ENCODE measurements at regions not wholly inside any gene's neighbourhood (a gene's known extent, or its start where the extent isn't known, plus 50 kb on each side); places are given as distances from the start of the nearest gene placed in this dataset.

DNA sequence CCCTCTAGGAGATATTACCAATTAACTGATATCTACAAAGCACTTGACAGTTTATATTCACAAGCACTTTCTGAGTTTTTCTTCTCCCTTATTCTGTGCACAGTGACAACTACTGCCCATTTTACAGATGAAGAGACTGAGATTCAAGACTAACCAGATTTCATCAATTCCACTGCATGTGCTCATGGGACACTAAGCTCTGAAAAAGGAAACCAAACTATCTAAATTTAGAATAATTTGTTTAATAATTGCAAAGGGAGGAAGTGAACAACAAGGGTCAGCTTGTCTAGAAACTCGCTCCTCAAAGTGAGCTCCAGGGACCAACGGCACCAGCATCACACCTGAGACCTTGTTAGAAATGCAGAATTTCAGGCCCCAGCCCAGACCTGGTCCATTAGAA lies 50.8 kb upstream of the MYLIP start:
- DNase-seq (ENCODE audit: extremely low read depth, insufficient read length), result peak; percentile 33
- TF ChIP-seq, protein P1, sequence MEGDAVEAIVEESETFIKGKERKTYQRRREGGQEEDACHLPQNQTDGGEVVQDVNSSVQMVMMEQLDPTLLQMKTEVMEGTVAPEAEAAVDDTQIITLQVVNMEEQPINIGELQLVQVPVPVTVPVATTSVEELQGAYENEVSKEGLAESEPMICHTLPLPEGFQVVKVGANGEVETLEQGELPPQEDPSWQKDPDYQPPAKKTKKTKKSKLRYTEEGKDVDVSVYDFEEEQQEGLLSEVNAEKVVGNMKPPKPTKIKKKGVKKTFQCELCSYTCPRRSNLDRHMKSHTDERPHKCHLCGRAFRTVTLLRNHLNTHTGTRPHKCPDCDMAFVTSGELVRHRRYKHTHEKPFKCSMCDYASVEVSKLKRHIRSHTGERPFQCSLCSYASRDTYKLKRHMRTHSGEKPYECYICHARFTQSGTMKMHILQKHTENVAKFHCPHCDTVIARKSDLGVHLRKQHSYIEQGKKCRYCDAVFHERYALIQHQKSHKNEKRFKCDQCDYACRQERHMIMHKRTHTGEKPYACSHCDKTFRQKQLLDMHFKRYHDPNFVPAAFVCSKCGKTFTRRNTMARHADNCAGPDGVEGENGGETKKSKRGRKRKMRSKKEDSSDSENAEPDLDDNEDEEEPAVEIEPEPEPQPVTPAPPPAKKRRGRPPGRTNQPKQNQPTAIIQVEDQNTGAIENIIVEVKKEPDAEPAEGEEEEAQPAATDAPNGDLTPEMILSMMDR (IDR thresholded peaks at IDR 0.05; ENCODE audit: insufficient read depth, low read length, poor library complexity, severe bottlenecking), result no peak
- Histone ChIP-seq H3K36me3 (ENCODE audit: control insufficient read depth, insufficient read depth, low read length) (no peaks in the 10 kb centered on the region), H3K4me3 (replicated peaks; ENCODE audit: low read depth, low read length) (no peak overlapping the region), H3K27me3 (replicated peaks; ENCODE audit: control insufficient read depth, insufficient read depth, low read length) (no peaks in the 10 kb centered on the region)

DNA sequence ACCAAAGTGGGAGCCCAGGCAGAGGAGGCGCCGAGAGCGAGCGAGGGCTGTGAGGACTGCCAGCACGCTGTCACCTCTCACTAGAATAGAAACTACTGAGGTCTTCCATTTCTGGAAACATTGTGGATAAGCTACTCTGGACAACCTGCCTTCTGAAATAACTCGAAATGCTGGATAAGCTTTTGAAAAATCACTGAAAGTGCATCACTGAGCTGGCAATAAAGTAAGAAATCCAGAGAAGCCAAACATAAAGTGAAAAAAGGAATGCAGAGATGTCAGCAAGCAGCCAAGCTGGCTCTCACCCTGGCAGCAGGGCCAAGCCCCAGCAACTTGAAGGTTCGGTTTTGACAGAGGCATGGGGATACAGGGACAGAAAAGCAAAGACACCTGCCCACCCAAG lies 59.2 kb upstream of the MYLIP start:
- DNase-seq (ENCODE audit: extremely low read depth, insufficient read length), result no peak
- Histone ChIP-seq H3K36me3 (ENCODE audit: control insufficient read depth, insufficient read depth, low read length) (no peaks in the 10 kb centered on the region), H3K4me3 (replicated peaks; ENCODE audit: low read depth, low read length) (no peak overlapping the region), H3K27me3 (replicated peaks; ENCODE audit: control insufficient read depth, insufficient read depth, low read length) (no peaks in the 10 kb centered on the region)
- TF ChIP-seq, protein P1 (IDR thresholded peaks at IDR 0.05; ENCODE audit: insufficient read depth, low read length, poor library complexity, severe bottlenecking), result no peak

DNA sequence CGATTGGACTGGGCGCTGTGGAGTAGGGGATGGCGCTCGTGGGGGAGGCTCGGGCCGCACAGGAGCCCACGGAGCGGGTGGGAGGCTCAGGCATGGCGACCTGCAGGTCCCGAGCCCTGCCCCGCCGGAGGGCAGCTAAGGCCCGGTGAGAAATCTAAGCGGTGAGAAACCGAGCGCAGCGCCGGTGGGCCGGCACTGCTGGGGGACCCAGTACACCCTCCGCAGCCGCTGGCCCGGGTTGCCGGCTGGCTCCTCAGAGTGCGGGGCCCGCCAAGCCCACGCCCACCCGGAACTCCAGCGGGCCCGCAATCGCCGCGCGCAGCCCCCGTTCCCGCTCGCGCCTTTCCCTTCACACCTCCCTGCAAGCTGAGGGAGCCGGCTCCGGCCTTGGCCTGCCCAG lies 59.7 kb upstream of the MYLIP start:
- Histone ChIP-seq H3K4me3 (replicated peaks; ENCODE audit: low read depth, low read length) (no peak overlapping the region), H3K27me3 (replicated peaks; ENCODE audit: control insufficient read depth, insufficient read depth, low read length) (no peaks in the 10 kb centered on the region), H3K36me3 (ENCODE audit: control insufficient read depth, insufficient read depth, low read length) (no peaks in the 10 kb centered on the region)
- TF ChIP-seq, protein P1 (IDR thresholded peaks at IDR 0.05; ENCODE audit: insufficient read depth, low read length, poor library complexity, severe bottlenecking), result no peak
- DNase-seq (ENCODE audit: extremely low read depth, insufficient read length), result no peak

DNA sequence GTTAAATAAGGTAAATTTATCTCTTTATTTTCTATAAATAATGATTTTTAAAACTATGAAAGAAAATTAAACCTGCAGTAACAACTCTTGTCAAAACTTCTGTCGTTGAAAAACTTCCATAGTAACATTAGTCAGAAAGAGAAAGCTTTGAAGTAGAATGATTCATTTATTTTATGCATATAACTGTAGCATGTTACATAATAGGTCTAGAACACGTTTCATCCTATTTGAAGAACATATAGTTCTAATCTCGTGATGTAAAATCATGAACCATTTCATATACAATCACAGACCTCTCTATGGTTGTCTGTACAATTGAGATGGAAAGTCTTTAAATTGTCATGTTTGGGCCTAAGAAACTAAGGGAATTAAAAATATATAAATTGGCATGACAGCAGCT lies 61.3 kb upstream of the MYLIP start:
- Histone ChIP-seq H3K4me3 (replicated peaks; ENCODE audit: low read depth, low read length) (no peak overlapping the region), H3K36me3 (ENCODE audit: control insufficient read depth, insufficient read depth, low read length) (no peaks in the 10 kb centered on the region), H3K27me3 (replicated peaks; ENCODE audit: control insufficient read depth, insufficient read depth, low read length) (no peaks in the 10 kb centered on the region)
- TF ChIP-seq, protein P1 (IDR thresholded peaks at IDR 0.05; ENCODE audit: insufficient read depth, low read length, poor library complexity, severe bottlenecking), result no peak
- DNase-seq (ENCODE audit: extremely low read depth, insufficient read length), result no peak

DNA sequence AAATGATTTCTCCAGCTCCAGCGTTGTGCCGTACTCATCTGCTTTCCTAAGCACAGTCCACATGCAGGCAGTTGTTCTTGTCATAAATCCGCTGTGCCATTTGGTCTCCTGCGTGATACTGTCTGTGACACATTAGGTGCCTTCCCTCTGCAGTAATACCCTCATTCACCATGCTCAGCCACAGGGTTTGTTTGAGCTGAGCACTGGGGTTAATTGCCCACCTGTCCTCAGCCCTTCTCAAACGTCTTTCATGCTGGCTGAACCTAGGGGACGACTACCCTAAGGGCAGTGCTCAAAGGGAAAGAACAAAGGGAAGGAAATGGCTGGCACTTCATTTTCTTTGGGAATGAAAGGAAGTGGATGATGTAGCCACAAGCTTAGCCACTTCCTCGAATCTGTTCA lies 64.2 kb upstream of the MYLIP start:
- H3K27me3 ChIP-seq (replicated peaks; ENCODE audit: control insufficient read depth, insufficient read depth, low read length), result no peaks in the 10 kb centered on the region
- DNase-seq (ENCODE audit: extremely low read depth, insufficient read length), result no peak
- no peaks in the 10 kb centered on the region for H3K36me3 ChIP-seq (ENCODE audit: control insufficient read depth, insufficient read depth, low read length)
- TF ChIP-seq, protein P1 (IDR thresholded peaks at IDR 0.05; ENCODE audit: insufficient read depth, low read length, poor library complexity, severe bottlenecking), result no peak
- no peak overlapping the region for H3K4me3 ChIP-seq (replicated peaks; ENCODE audit: low read depth, low read length)

DNA sequence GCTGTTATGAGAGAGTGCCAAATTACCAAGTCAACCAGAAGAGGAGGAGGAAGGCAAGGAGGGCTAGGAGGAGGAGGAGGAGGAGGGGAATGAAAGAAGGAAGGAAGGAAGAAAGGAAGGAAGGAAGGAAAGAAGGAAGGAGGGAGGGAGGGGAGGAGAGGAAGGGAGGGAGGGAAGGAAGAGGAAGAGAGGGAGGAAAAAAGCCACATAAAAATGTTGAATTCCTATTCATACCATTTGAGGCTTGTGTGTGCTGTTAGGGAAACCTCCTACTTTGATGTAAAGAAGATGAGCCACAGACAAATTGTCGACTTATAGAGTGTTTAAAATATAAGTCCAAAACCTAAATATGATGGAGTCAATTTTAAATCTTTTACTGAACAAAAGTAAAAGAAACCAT lies 65.3 kb upstream of the MYLIP start:
- DNase-seq (ENCODE audit: extremely low read depth, insufficient read length), result no peak
- Histone ChIP-seq H3K4me3 (replicated peaks; ENCODE audit: low read depth, low read length) (no peak overlapping the region), H3K36me3 (ENCODE audit: control insufficient read depth, insufficient read depth, low read length) (no peaks in the 10 kb centered on the region), H3K27me3 (replicated peaks; ENCODE audit: control insufficient read depth, insufficient read depth, low read length) (no peaks in the 10 kb centered on the region)
- TF ChIP-seq, protein P1 (IDR thresholded peaks at IDR 0.05; ENCODE audit: insufficient read depth, low read length, poor library complexity, severe bottlenecking), result no peak
